ENCODE measurements at regions not wholly inside any gene's neighbourhood (a gene's known extent, or its start where the extent isn't known, plus 50 kb on each side); places are given as distances from the start of the nearest gene placed in this dataset.

- no peak for DNase-seq
Observed at GRCh38 chr6:14047151-14047740, 70.3 kb upstream of the CD83 start.

GRCh38 chr6:14048837-14049236 is 68.7 kb upstream of the CD83 start:
- Mint-ChIP-seq H3K36me3 (ENCODE audit: insufficient read depth, unreplicated experiment) (no peaks in the 10 kb centered on the region), H3K27ac (ENCODE audit: unreplicated experiment) (no peak overlapping the region), H3K27me3 (ENCODE audit: unreplicated experiment) (peaks cover 30% of the 10 kb centered on the region), H3K4me1 (ENCODE audit: low read depth, unreplicated experiment) (no peaks in the 10 kb centered on the region), H3K9me3 (ENCODE audit: low read depth, unreplicated experiment) (no peaks in the 10 kb centered on the region), H3K4me3 (ENCODE audit: low read depth, unreplicated experiment) (no peak overlapping the region)
- CTCF ChIA-PET: no interaction called here
- no TSS peak for BruUV-seq (replicated peaks)
- intact Hi-C loops (cut with micrococcal nuclease; ENCODE audit: unreplicated experiment): loop anchor here (5.0 kb wide), 1 partner anchor 142 kb away; no protein-coding TSS in a partner anchor
- no peak for TF ChIP-seq CTCF (IDR thresholded peaks at IDR 0.05; ENCODE audit: unreplicated experiment)
- no peak for DNase-seq

More at GRCh38 chr6:14047151-14047740, 70.3 kb upstream of the CD83 start:
- no peaks in the 10 kb centered on the region for H3K4me1 Mint-ChIP-seq (ENCODE audit: low read depth, unreplicated experiment)
- no peak for TF ChIP-seq CTCF (IDR thresholded peaks at IDR 0.05; ENCODE audit: unreplicated experiment)
- H3K27me3 Mint-ChIP-seq (ENCODE audit: unreplicated experiment): peaks cover 30% of the 10 kb centered on the region
- BruUV-seq (replicated peaks): no TSS peak
- H3K27ac Mint-ChIP-seq (ENCODE audit: unreplicated experiment): no peak overlapping the region
- H3K36me3 Mint-ChIP-seq (ENCODE audit: insufficient read depth, unreplicated experiment): no peaks in the 10 kb centered on the region
- CTCF ChIA-PET: interaction anchor here (1.3 kb wide), 1 partner anchor 8 kb away, joined by 3 read pairs; no protein-coding TSS in a partner anchor
- no peaks in the 10 kb centered on the region for H3K9me3 Mint-ChIP-seq (ENCODE audit: low read depth, unreplicated experiment)
- no peak overlapping the region for H3K4me3 Mint-ChIP-seq (ENCODE audit: low read depth, unreplicated experiment)
- intact Hi-C loops (cut with micrococcal nuclease; ENCODE audit: unreplicated experiment): loop anchor here (5.0 kb wide), 1 partner anchor 140 kb away; no protein-coding TSS in a partner anchor

- Mint-ChIP-seq H3K4me1 (ENCODE audit: low read depth, unreplicated experiment) (no peaks in the 10 kb centered on the region), H3K27me3 (ENCODE audit: unreplicated experiment) (peaks cover 30% of the 10 kb centered on the region), H3K36me3 (ENCODE audit: insufficient read depth, unreplicated experiment) (no peaks in the 10 kb centered on the region), H3K9me3 (ENCODE audit: low read depth, unreplicated experiment) (no peaks in the 10 kb centered on the region), H3K27ac (ENCODE audit: unreplicated experiment) (no peak overlapping the region), H3K4me3 (ENCODE audit: low read depth, unreplicated experiment) (no peak overlapping the region)
- intact Hi-C loops (cut with micrococcal nuclease; ENCODE audit: unreplicated experiment): no loop called here
- DNase-seq: no peak
- no TSS peak for BruUV-seq (replicated peaks)
- no peak for TF ChIP-seq CTCF (IDR thresholded peaks at IDR 0.05; ENCODE audit: unreplicated experiment)
- CTCF ChIA-PET: interaction anchor here (1.0 kb wide), 1 partner anchor 14 kb away, joined by 3 read pairs; no protein-coding TSS in a partner anchor
Observed at GRCh38 chr6:14051355-14051754, 66.2 kb upstream of the CD83 start.

- Mint-ChIP-seq H3K27me3 (ENCODE audit: unreplicated experiment) (peaks cover 37% of the 10 kb centered on the region), H3K4me1 (ENCODE audit: low read depth, unreplicated experiment) (no peaks in the 10 kb centered on the region), H3K36me3 (ENCODE audit: insufficient read depth, unreplicated experiment) (no peaks in the 10 kb centered on the region), H3K9me3 (ENCODE audit: low read depth, unreplicated experiment) (no peaks in the 10 kb centered on the region), H3K4me3 (ENCODE audit: low read depth, unreplicated experiment) (no peak overlapping the region), H3K27ac (ENCODE audit: unreplicated experiment) (no peak overlapping the region)
- CTCF ChIA-PET: no interaction called here
- intact Hi-C loops (cut with micrococcal nuclease; ENCODE audit: unreplicated experiment): no loop called here
- BruUV-seq (replicated peaks): no TSS peak
- no peak for DNase-seq
- TF ChIP-seq CTCF (IDR thresholded peaks at IDR 0.05; ENCODE audit: unreplicated experiment): no peak
Observed at GRCh38 chr6:14053811-14054210, 63.8 kb upstream of the CD83 start.

Data from Calu3 (cell line).